ENCODE measurements at regions not wholly inside any gene's neighbourhood (a gene's known extent, or its start where the extent isn't known, plus 50 kb on each side); places are given as distances from the start of the nearest gene placed in this dataset.

DNA sequence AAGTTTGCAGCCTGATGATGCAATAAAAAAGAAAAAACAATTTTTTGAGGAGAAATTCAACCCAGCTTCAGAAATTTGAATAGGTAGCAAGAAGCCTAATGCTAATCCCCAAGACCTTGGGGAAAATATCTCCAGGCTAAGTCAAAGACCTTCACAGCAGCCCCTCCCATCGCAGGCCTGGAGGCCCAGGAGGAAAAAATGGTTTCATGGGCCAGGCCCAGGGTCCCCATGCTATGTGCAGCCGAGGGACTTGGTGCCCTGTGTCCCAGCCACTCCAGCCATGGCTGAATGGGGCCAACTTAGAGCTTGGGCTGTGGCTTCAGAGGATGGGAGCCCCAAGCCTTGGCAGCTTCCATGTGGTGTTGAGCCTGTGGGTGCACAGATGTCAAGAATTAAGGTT, 210.3 kb downstream of the SUCLA2 start:
- H3K4me3 ChIP-seq (ENCODE audit: low read depth, low read length) = no peak overlapping the region
- H3K9me3 ChIP-seq (ENCODE audit: control insufficient read depth, insufficient read depth, low read length) = peaks cover 19% of the 10 kb centered on the region
- no peaks in the 10 kb centered on the region for H3K4me1 ChIP-seq (ENCODE audit: control insufficient read depth, insufficient read depth, low read length)
- H3K27me3 ChIP-seq (ENCODE audit: control insufficient read depth, insufficient read depth, low read length) = no peaks in the 10 kb centered on the region
- no peak overlapping the region for H3K9ac ChIP-seq (ENCODE audit: low read depth, low read length)
- H3K27ac ChIP-seq (ENCODE audit: low read depth, low read length) = no peak overlapping the region
- H3K36me3 ChIP-seq (ENCODE audit: control insufficient read depth, insufficient read depth, low read length) = no peaks in the 10 kb centered on the region

GRCh38 chr13:47788844-47789243, 212.2 kb downstream of the SUCLA2 start:
- H3K4me3 ChIP-seq (ENCODE audit: low read depth, low read length) = no peak overlapping the region
- H3K36me3 ChIP-seq (ENCODE audit: control insufficient read depth, insufficient read depth, low read length) = no peaks in the 10 kb centered on the region
- H3K27me3 ChIP-seq (ENCODE audit: control insufficient read depth, insufficient read depth, low read length) = no peaks in the 10 kb centered on the region
- H3K4me1 ChIP-seq (ENCODE audit: control insufficient read depth, insufficient read depth, low read length) = no peaks in the 10 kb centered on the region
- no peak overlapping the region for H3K9ac ChIP-seq (ENCODE audit: low read depth, low read length)
- peaks cover 19% of the 10 kb centered on the region for H3K9me3 ChIP-seq (ENCODE audit: control insufficient read depth, insufficient read depth, low read length)
- H3K27ac ChIP-seq (ENCODE audit: low read depth, low read length) = no peak overlapping the region

DNA sequence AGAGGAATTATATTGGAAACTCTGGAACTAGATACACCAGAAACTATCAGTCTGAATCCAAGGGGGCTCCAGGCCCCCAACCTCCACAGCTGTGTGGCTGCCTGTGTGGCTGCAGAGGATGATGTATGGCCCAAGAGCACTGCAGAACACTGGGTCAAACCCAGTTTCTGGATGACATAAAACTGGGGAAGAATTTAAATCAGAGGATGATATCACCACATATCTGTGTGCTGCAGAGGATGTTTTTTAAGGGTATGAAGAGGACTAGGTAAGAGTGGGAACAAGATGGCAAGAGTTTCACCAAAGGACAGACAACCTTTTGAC, 226.4 kb downstream of the SUCLA2 start:
- H3K27ac ChIP-seq (ENCODE audit: low read depth, low read length) = no peak overlapping the region
- no peaks in the 10 kb centered on the region for H3K4me1 ChIP-seq (ENCODE audit: control insufficient read depth, insufficient read depth, low read length)
- no peaks in the 10 kb centered on the region for H3K27me3 ChIP-seq (ENCODE audit: control insufficient read depth, insufficient read depth, low read length)
- H3K4me3 ChIP-seq (ENCODE audit: low read depth, low read length) = no peak overlapping the region
- no peaks in the 10 kb centered on the region for H3K9me3 ChIP-seq (ENCODE audit: control insufficient read depth, insufficient read depth, low read length)
- H3K9ac ChIP-seq (ENCODE audit: low read depth, low read length) = no peak overlapping the region
- H3K36me3 ChIP-seq (ENCODE audit: control insufficient read depth, insufficient read depth, low read length) = no peaks in the 10 kb centered on the region

DNA sequence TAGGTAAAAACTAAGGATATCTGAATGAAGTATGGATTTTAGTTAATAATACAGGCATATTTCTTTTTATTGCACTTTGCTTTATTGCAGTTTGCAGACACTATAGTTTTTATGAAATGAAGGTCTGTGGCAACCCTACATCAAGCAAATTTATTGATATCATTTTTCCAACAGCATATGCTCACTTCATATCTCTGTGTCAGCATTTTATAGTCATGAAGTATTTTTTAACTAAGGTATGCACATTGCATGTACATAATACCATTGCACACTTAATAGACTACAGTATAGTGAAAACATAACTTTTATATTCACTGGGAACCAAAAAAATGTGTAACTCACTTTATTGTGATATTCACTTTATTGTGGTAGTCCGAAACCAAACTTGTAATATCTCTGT, 236.3 kb downstream of the SUCLA2 start:
- no peaks in the 10 kb centered on the region for H3K36me3 ChIP-seq (ENCODE audit: control insufficient read depth, insufficient read depth, low read length)

DNA sequence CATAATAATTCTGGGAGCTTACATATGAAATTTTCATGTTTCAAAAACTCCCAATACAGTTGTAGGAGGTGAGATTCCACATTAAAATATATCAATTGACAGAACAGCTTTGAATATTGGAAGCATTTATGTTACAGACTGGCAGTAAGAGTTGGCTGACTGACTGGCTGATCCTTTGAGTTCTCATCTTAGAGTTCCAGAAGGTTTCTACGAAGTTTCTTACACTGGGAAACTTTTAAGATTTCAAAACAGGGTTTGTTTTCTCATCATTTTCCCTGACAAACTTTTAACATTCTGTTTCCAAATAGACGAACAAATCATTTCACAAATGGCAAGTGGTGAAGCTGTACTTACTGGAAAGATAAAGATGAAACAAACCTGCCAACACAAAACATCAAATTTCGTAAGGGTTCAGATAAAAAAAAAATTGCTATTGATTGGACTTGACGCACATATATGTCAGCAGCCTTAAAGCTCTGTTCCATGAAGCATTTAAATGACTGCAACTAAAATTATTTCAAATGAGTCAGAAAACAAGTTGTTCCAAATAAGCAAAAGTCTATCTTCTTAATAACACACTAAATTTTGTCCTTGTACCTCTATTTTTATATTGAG, 243.5 kb downstream of the SUCLA2 start:
- Histone ChIP-seq H3K4me1 (ENCODE audit: control insufficient read depth, insufficient read depth, low read length) (no peaks in the 10 kb centered on the region), H3K9me3 (ENCODE audit: control insufficient read depth, insufficient read depth, low read length) (no peaks in the 10 kb centered on the region), H3K4me3 (ENCODE audit: low read depth, low read length) (no peak overlapping the region), H3K36me3 (ENCODE audit: control insufficient read depth, insufficient read depth, low read length) (no peaks in the 10 kb centered on the region), H3K27me3 (ENCODE audit: control insufficient read depth, insufficient read depth, low read length) (no peaks in the 10 kb centered on the region), H3K27ac (ENCODE audit: low read depth, low read length) (no peak overlapping the region), H3K9ac (ENCODE audit: low read depth, low read length) (no peak overlapping the region)

More for the DNA sequence above, 236.3 kb downstream of the SUCLA2 start:
- H3K27me3 ChIP-seq (ENCODE audit: control insufficient read depth, insufficient read depth, low read length) = no peaks in the 10 kb centered on the region
- no peak overlapping the region for H3K4me3 ChIP-seq (ENCODE audit: low read depth, low read length)
- no peak overlapping the region for H3K9ac ChIP-seq (ENCODE audit: low read depth, low read length)
- H3K27ac ChIP-seq (ENCODE audit: low read depth, low read length) = no peak overlapping the region
- no peaks in the 10 kb centered on the region for H3K9me3 ChIP-seq (ENCODE audit: control insufficient read depth, insufficient read depth, low read length)
- H3K4me1 ChIP-seq (ENCODE audit: control insufficient read depth, insufficient read depth, low read length) = no peaks in the 10 kb centered on the region

GRCh38 chr13:47747901-47748300, 253.2 kb downstream of the SUCLA2 start:
- Histone ChIP-seq H3K36me3 (ENCODE audit: control insufficient read depth, insufficient read depth, low read length) (no peaks in the 10 kb centered on the region), H3K4me1 (ENCODE audit: control insufficient read depth, insufficient read depth, low read length) (peaks cover 5% of the 10 kb centered on the region; the same call in 1 of the 2 replicates), H3K9me3 (ENCODE audit: control insufficient read depth, insufficient read depth, low read length) (no peaks in the 10 kb centered on the region), H3K27me3 (ENCODE audit: control insufficient read depth, insufficient read depth, low read length) (no peaks in the 10 kb centered on the region), H3K4me3 (ENCODE audit: low read depth, low read length) (no peak overlapping the region), H3K27ac (ENCODE audit: low read depth, low read length) (no peak overlapping the region), H3K9ac (ENCODE audit: low read depth, low read length) (no peak overlapping the region)

- no peak overlapping the region for H3K9ac ChIP-seq (ENCODE audit: low read depth, low read length)
- H3K4me3 ChIP-seq (ENCODE audit: low read depth, low read length) = no peak overlapping the region
- no peaks in the 10 kb centered on the region for H3K27me3 ChIP-seq (ENCODE audit: control insufficient read depth, insufficient read depth, low read length)
Measured at GRCh38 chr13:47726394-47726793, 274.7 kb downstream of the SUCLA2 start.

DNA sequence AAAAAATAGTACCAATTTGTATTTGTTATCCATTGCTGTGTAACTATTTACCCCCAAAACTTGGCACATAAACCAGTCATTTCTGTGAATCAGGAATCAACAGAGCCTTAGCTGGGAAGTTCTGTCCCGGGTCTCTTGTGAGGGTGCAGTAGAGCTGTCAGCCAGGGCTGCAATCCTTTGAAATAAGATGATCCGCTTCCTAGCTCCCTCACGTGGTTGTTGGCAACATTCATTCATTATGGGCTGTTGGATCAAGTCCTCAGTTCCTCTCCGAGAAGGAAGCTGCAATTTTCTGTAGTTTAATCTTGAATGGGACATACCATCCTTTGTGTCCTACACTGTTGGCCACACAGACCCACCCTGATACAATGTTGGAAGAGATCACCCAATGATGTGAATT, 277.2 kb downstream of the SUCLA2 start:
- H3K4me3 ChIP-seq (ENCODE audit: low read depth, low read length) = no peak overlapping the region
- H3K9me3 ChIP-seq (ENCODE audit: control insufficient read depth, insufficient read depth, low read length) = no peaks in the 10 kb centered on the region
- no peak overlapping the region for H3K9ac ChIP-seq (ENCODE audit: low read depth, low read length)
- no peaks in the 10 kb centered on the region for H3K36me3 ChIP-seq (ENCODE audit: control insufficient read depth, insufficient read depth, low read length)
- H3K27ac ChIP-seq (ENCODE audit: low read depth, low read length) = no peak overlapping the region
- no peaks in the 10 kb centered on the region for H3K27me3 ChIP-seq (ENCODE audit: control insufficient read depth, insufficient read depth, low read length)
- H3K4me1 ChIP-seq (ENCODE audit: control insufficient read depth, insufficient read depth, low read length) = no peaks in the 10 kb centered on the region

More at GRCh38 chr13:47726394-47726793, 274.7 kb downstream of the SUCLA2 start:
- Histone ChIP-seq H3K27ac (ENCODE audit: low read depth, low read length) (no peak overlapping the region), H3K36me3 (ENCODE audit: control insufficient read depth, insufficient read depth, low read length) (no peaks in the 10 kb centered on the region), H3K4me1 (ENCODE audit: control insufficient read depth, insufficient read depth, low read length) (no peaks in the 10 kb centered on the region), H3K9me3 (ENCODE audit: control insufficient read depth, insufficient read depth, low read length) (no peaks in the 10 kb centered on the region)

DNA sequence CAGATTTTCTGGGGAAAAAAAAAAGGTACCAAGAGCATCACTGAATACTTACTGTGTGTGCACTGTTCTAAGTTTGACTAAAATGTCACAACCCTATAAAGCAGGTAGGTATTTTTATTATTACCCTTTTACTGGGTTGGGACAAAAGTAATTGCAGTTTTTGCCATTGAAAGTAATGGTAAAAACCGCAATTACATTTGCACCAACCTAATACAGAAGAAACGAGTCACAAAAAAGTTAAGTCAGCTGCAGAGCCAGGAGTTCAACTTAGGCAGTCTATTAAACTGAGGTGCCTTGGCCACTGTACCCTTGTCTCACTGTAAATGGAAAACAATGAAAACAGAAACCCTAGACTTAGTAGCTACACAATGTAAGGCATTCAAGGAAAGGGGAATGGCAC, 281.9 kb downstream of the SUCLA2 start:
- Histone ChIP-seq H3K9ac (ENCODE audit: low read depth, low read length) (no peak overlapping the region), H3K4me1 (ENCODE audit: control insufficient read depth, insufficient read depth, low read length) (no peaks in the 10 kb centered on the region), H3K27me3 (ENCODE audit: control insufficient read depth, insufficient read depth, low read length) (no peaks in the 10 kb centered on the region), H3K36me3 (ENCODE audit: control insufficient read depth, insufficient read depth, low read length) (no peaks in the 10 kb centered on the region), H3K27ac (ENCODE audit: low read depth, low read length) (no peak overlapping the region), H3K4me3 (ENCODE audit: low read depth, low read length) (no peak overlapping the region), H3K9me3 (ENCODE audit: control insufficient read depth, insufficient read depth, low read length) (no peaks in the 10 kb centered on the region)

- no peaks in the 10 kb centered on the region for H3K27me3 ChIP-seq (ENCODE audit: control insufficient read depth, insufficient read depth, low read length)
- no peak overlapping the region for H3K4me3 ChIP-seq (ENCODE audit: low read depth, low read length)
- no peaks in the 10 kb centered on the region for H3K36me3 ChIP-seq (ENCODE audit: control insufficient read depth, insufficient read depth, low read length)
- H3K4me1 ChIP-seq (ENCODE audit: control insufficient read depth, insufficient read depth, low read length) = no peaks in the 10 kb centered on the region
- H3K27ac ChIP-seq (ENCODE audit: low read depth, low read length) = no peak overlapping the region
- no peak overlapping the region for H3K9ac ChIP-seq (ENCODE audit: low read depth, low read length)
- no peaks in the 10 kb centered on the region for H3K9me3 ChIP-seq (ENCODE audit: control insufficient read depth, insufficient read depth, low read length)
Measured at GRCh38 chr13:47718556-47718955, 282.5 kb downstream of the SUCLA2 start.

GRCh38 chr13:47708386-47708785, 292.7 kb downstream of the SUCLA2 start:
- Histone ChIP-seq H3K9me3 (ENCODE audit: control insufficient read depth, insufficient read depth, low read length) (peaks cover 7% of the 10 kb centered on the region; the same call in 1 of the 2 replicates), H3K9ac (ENCODE audit: low read depth, low read length) (no peak overlapping the region), H3K27me3 (ENCODE audit: control insufficient read depth, insufficient read depth, low read length) (no peaks in the 10 kb centered on the region), H3K4me1 (ENCODE audit: control insufficient read depth, insufficient read depth, low read length) (no peaks in the 10 kb centered on the region), H3K27ac (ENCODE audit: low read depth, low read length) (no peak overlapping the region), H3K4me3 (ENCODE audit: low read depth, low read length) (no peak overlapping the region), H3K36me3 (ENCODE audit: control insufficient read depth, insufficient read depth, low read length) (no peaks in the 10 kb centered on the region)

- no peak overlapping the region for H3K4me3 ChIP-seq (ENCODE audit: low read depth, low read length)
- no peak overlapping the region for H3K27ac ChIP-seq (ENCODE audit: low read depth, low read length)
- no peaks in the 10 kb centered on the region for H3K4me1 ChIP-seq (ENCODE audit: control insufficient read depth, insufficient read depth, low read length)
- H3K36me3 ChIP-seq (ENCODE audit: control insufficient read depth, insufficient read depth, low read length) = no peaks in the 10 kb centered on the region
- H3K9me3 ChIP-seq (ENCODE audit: control insufficient read depth, insufficient read depth, low read length) = peaks cover 7% of the 10 kb centered on the region; the same call in 1 of the 2 replicates
- H3K27me3 ChIP-seq (ENCODE audit: control insufficient read depth, insufficient read depth, low read length) = no peaks in the 10 kb centered on the region
- no peak overlapping the region for H3K9ac ChIP-seq (ENCODE audit: low read depth, low read length)
Measured at GRCh38 chr13:47707414-47707813, 293.7 kb downstream of the SUCLA2 start.
